ENCODE measurements at regions not wholly inside any gene's neighbourhood (a gene's known extent, or its start where the extent isn't known, plus 50 kb on each side); places are given as distances from the start of the nearest gene placed in this dataset.

DNA sequence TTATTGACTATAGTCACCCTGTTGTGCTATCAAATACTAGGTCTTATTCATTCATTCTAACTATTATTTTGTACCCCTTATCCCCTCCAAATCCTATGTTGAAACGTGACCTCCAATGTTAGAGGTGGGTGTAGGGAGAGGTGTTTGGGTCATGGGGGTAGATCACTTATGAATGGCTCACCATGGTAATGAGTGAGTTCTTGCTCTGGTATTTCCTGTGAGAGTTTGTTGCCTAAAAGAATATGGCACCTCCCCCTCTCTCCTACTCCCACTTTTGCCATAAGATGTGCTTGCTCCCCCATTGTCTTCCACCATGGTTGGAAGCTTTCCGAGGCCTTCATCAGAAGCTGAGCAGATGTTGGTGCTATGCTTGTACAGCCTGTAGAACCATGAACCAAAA lies 59.3 kb upstream of the BRD7 start:
- TF ChIP-seq, protein P1, sequence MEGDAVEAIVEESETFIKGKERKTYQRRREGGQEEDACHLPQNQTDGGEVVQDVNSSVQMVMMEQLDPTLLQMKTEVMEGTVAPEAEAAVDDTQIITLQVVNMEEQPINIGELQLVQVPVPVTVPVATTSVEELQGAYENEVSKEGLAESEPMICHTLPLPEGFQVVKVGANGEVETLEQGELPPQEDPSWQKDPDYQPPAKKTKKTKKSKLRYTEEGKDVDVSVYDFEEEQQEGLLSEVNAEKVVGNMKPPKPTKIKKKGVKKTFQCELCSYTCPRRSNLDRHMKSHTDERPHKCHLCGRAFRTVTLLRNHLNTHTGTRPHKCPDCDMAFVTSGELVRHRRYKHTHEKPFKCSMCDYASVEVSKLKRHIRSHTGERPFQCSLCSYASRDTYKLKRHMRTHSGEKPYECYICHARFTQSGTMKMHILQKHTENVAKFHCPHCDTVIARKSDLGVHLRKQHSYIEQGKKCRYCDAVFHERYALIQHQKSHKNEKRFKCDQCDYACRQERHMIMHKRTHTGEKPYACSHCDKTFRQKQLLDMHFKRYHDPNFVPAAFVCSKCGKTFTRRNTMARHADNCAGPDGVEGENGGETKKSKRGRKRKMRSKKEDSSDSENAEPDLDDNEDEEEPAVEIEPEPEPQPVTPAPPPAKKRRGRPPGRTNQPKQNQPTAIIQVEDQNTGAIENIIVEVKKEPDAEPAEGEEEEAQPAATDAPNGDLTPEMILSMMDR (conservative IDR thresholded peaks at IDR 0.05; ENCODE audit: low read length), result no peak
- TF ChIP-seq EZH2phosphoT487 (IDR thresholded peaks at IDR 0.05; ENCODE audit: borderline replicate concordance, low read depth, low read length), result no peak
